CD4-positive, alpha-beta memory T cell (primary cell): ENCODE measurements at regions not wholly inside any gene's neighbourhood (a gene's known extent, or its start where the extent isn't known, plus 50 kb on each side); places are given as distances from the start of the nearest gene placed in this dataset.

ENCODE experiments used
- CTCF ChIA-PET: fragments of 350-600 bp; sonication (Branson Sonifier 250); formaldehyde crosslinking; loops from one replicate; lab custom pipeline; 2021; ENCODE audit warnings: inconsistent platforms; ENCODE audit not compliant: partially characterized antibody; lab: Charles Lee
- POLR2A ChIA-PET: fragments of 350-600 bp; sonication (Branson Sonifier 250); formaldehyde crosslinking; loops from one replicate; lab custom pipeline; 2021; ENCODE audit not compliant: partially characterized antibody; lab: Charles Lee
- DNase-seq, 5 donors: peaks; one replicate each; pipeline versions ENCODE4 v3.0.0 to v3.0.0-alpha.2; 2020 to 2022; ENCODE audit warnings: mixed read lengths in 1 of 5
- H3K27ac ChIP-seq: one replicate; pipeline ENCODE4 v1.7.0; 2013; ENCODE audit warnings: low read depth, low read length
- H3K27me3 ChIP-seq: 2 replicates; pipeline ENCODE4 v1.7.0; 2013; ENCODE audit warnings: mild to moderate bottlenecking, low read length, moderate library complexity; ENCODE audit not compliant: insufficient read depth
- H3K36me3 ChIP-seq: 2 replicates; pipeline ENCODE4 v1.7.0; 2013; ENCODE audit warnings: mild to moderate bottlenecking, low read length, moderate library complexity; ENCODE audit not compliant: insufficient read depth
- H3K4me1 ChIP-seq: 2 replicates; pipeline ENCODE4 v1.7.0; 2013; ENCODE audit warnings: mild to moderate bottlenecking, low read length, moderate library complexity; ENCODE audit not compliant: insufficient read depth
- H3K4me3 ChIP-seq, 2 donors: one replicate each; pipeline ENCODE4 v1.7.0; 2013; ENCODE audit warnings: low read length in 2 of 2, mild to moderate bottlenecking in 1 of 2
- H3K9me3 ChIP-seq, 2 donors: one replicate each; pipeline ENCODE4 v1.7.0; 2013; ENCODE audit warnings: low read length in 2 of 2, control low read depth in 1 of 2; ENCODE audit not compliant: control insufficient read depth in 1 of 2
- H3K27ac Mint-ChIP-seq, 7 donors: one replicate each; pipeline ENCODE4 v1.8.0; 2020 to 2021; ENCODE audit warnings: mixed read lengths in 7 of 7, mild to moderate bottlenecking in 6 of 7, inconsistent platforms in 3 of 7, moderate library complexity in 3 of 7
- H3K27me3 Mint-ChIP-seq, 2 donors: one replicate each; pipeline ENCODE4 v1.8.0; 2020 to 2021; ENCODE audit warnings: mixed read lengths in 2 of 2
- H3K36me3 Mint-ChIP-seq, 2 donors: one replicate each; pipeline ENCODE4 v1.8.0; 2020 to 2021; ENCODE audit warnings: mixed read lengths in 2 of 2, inconsistent platforms in 1 of 2, mild to moderate bottlenecking in 1 of 2
- H3K4me1 Mint-ChIP-seq, 4 donors: one replicate each; pipeline ENCODE4 v1.8.0; 2020 to 2021; ENCODE audit warnings: mixed read lengths in 4 of 4, mild to moderate bottlenecking in 1 of 4
- H3K4me3 Mint-ChIP-seq, 8 donors: one replicate each; pipeline ENCODE4 v1.8.0; 2020 to 2021; ENCODE audit warnings: mixed read lengths in 8 of 8, mild to moderate bottlenecking in 7 of 8, moderate library complexity in 6 of 8, inconsistent platforms in 3 of 8
- H3K9me3 Mint-ChIP-seq, 8 donors: one replicate each; pipeline ENCODE4 v1.8.0; 2020 to 2021; ENCODE audit warnings: mixed read lengths in 8 of 8, mild to moderate bottlenecking in 5 of 8, inconsistent platforms in 3 of 8, moderate library complexity in 1 of 8
- intact Hi-C: fragments of 100-400 bp; cut with micrococcal nuclease; formaldehyde crosslinking; loops from one replicate; pipeline ENCODE4 v1.15.1; 2023

DNA sequence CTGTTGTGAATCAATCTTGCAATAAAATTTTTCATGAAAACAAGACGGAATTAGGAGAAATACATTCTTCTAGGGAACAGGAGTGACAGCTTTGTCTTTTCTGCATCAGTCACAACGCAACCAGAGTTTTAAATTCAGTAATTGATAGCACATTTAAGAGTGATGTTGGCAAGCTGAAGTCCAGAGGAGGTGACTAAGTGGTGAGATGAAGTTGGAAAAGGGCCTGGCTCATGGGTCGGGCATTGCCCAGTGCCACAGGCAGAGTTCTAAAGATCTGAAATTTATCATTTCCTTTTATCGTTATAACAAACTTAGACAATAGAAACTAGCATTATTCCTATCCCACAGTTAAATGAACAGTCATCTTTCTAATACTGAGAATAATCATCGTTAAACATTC lies 764.6 kb upstream of the ZEB2 start:
- ChIA-PET POLR2A (no interaction called here), CTCF (no interaction called here)
- H3K27me3 ChIP-seq: no peaks in the 10 kb centered on the region
- Mint-ChIP-seq H3K9me3 (peaks cover 0 to 9% (median 0%) of the 10 kb centered on the region in 8 donors), H3K27ac (no peak overlapping the region), H3K27me3 (no peaks in the 10 kb centered on the region), H3K4me1 (no peaks in the 10 kb centered on the region), H3K4me3 (no peak overlapping the region), H3K36me3 (no peaks in the 10 kb centered on the region)
- H3K36me3 ChIP-seq: no peaks in the 10 kb centered on the region
- DNase-seq: no peak
- H3K27ac ChIP-seq: no peak overlapping the region
- H3K9me3 ChIP-seq: no peaks in the 10 kb centered on the region
- intact Hi-C loops: no loop called here
- no peak overlapping the region for H3K4me3 ChIP-seq
- no peaks in the 10 kb centered on the region for H3K4me1 ChIP-seq

DNA sequence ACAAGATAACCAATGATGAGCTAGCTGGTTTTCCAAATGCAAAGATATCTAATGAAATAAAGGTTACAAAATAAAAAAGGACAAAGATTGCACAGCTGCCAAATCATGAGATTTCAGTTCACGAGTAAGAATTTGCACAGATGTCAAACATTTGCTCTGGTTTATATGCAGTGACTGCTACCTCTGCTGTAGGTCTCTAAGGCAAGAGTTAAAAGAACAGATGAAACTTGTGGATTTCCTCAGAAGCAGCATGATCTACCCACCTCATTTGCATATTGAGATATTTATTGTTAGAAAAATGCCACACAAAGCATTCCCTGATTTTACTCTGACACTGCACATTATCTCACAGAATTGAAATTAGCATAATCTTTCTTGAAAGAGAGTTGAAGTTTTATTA lies 763.2 kb upstream of the ZEB2 start:
- no peaks in the 10 kb centered on the region for H3K9me3 ChIP-seq
- peaks cover 0 to 6% (median 0%) of the 10 kb centered on the region in 8 donors for H3K9me3 Mint-ChIP-seq
- no peaks in the 10 kb centered on the region for H3K36me3 Mint-ChIP-seq
- no peaks in the 10 kb centered on the region for H3K27me3 ChIP-seq
- H3K4me1 ChIP-seq: no peaks in the 10 kb centered on the region
- POLR2A ChIA-PET: no interaction called here
- no peak overlapping the region for H3K27ac Mint-ChIP-seq
- H3K4me3 Mint-ChIP-seq: no peak overlapping the region
- intact Hi-C loops: no loop called here
- no peak overlapping the region for H3K4me3 ChIP-seq
- no peak overlapping the region for H3K27ac ChIP-seq
- no peak for DNase-seq
- no peaks in the 10 kb centered on the region for H3K27me3 Mint-ChIP-seq
- CTCF ChIA-PET: no interaction called here
- no peaks in the 10 kb centered on the region for H3K4me1 Mint-ChIP-seq
- H3K36me3 ChIP-seq: no peaks in the 10 kb centered on the region

DNA sequence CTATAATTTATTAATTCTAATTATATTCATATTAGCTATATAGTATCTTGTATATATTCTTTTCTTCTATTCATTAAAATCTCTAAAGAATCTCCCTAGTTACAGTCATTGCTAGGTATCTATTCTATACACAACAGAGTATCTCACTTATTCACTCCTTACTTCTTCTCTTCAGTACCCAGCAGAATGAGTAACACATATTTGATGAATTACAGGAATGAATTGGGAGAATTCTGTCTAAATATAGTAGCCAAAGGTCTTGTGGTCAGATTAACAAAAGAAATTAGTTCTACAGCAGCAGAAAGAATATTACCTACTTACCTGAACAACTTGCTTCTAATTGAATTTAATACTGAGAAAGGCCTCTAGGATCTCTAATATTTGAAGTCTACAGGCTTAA lies 758.0 kb upstream of the ZEB2 start:
- Histone ChIP-seq H3K9me3 (no peaks in the 10 kb centered on the region), H3K27ac (no peak overlapping the region), H3K36me3 (no peaks in the 10 kb centered on the region), H3K4me1 (no peaks in the 10 kb centered on the region), H3K4me3 (no peak overlapping the region), H3K27me3 (no peaks in the 10 kb centered on the region)
- intact Hi-C loops: no loop called here
- Mint-ChIP-seq H3K9me3 (peaks cover 0 to 8% (median 2%) of the 10 kb centered on the region in 8 donors), H3K27me3 (no peaks in the 10 kb centered on the region), H3K4me3 (no peak overlapping the region), H3K36me3 (no peaks in the 10 kb centered on the region), H3K27ac (no peak overlapping the region), H3K4me1 (no peaks in the 10 kb centered on the region)
- ChIA-PET POLR2A (no interaction called here), CTCF (no interaction called here)
- DNase-seq: no peak

DNA sequence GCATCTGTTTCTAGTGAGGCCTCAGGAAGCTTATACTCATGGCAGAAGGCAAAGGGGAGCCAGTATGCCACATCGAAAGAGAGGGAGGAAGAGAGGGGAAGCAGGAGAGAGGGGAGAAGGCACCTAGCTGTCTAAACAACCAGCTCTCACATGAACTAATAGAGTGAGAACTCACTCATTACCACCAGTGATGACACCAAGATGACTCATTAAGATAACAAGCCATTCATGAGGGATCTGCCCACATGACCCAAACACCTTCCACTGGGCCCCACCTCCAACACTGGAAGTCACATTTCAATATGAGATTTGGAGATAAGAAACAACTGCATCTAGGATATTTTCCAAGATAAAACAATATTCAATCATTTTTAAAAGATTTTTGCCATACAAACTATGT lies 753.9 kb upstream of the ZEB2 start:
- Mint-ChIP-seq H3K9me3 (peaks cover 0 to 11% (median 4%) of the 10 kb centered on the region in 8 donors), H3K27ac (no peak overlapping the region), H3K4me1 (no peaks in the 10 kb centered on the region), H3K36me3 (no peaks in the 10 kb centered on the region), H3K4me3 (no peak overlapping the region), H3K27me3 (no peaks in the 10 kb centered on the region)
- ChIA-PET POLR2A (no interaction called here), CTCF (no interaction called here)
- Histone ChIP-seq H3K4me3 (no peak overlapping the region), H3K9me3 (no peaks in the 10 kb centered on the region), H3K27me3 (no peaks in the 10 kb centered on the region), H3K36me3 (no peaks in the 10 kb centered on the region), H3K4me1 (no peaks in the 10 kb centered on the region), H3K27ac (no peak overlapping the region)
- no peak for DNase-seq
- intact Hi-C loops: no loop called here

DNA sequence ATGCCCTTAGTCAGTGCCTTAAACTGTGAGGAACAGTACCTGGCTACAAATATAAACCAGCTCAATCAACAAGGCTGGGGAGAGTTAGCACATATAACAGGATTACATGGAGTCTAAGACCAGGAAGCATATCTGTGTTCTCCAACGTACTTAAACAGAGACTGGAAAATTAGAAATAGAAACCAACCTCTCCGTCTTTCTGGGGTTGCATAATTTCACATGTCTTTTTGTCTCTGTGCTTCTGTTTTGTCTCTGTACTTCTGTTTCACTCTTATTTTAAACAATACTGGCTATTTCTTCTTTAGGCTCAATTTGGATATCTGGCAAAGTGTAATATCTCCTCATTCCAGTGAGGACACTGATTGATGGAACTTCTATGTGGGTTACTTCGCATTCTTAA lies 749.0 kb upstream of the ZEB2 start:
- Histone ChIP-seq H3K27ac (no peak overlapping the region), H3K4me1 (no peaks in the 10 kb centered on the region), H3K36me3 (no peaks in the 10 kb centered on the region), H3K4me3 (no peak overlapping the region), H3K9me3 (no peaks in the 10 kb centered on the region), H3K27me3 (no peaks in the 10 kb centered on the region)
- intact Hi-C loops: no loop called here
- Mint-ChIP-seq H3K27me3 (no peaks in the 10 kb centered on the region), H3K9me3 (peaks cover 0 to 11% (median 2%) of the 10 kb centered on the region in 8 donors), H3K4me1 (no peaks in the 10 kb centered on the region), H3K4me3 (no peak overlapping the region), H3K36me3 (no peaks in the 10 kb centered on the region), H3K27ac (no peak overlapping the region)
- ChIA-PET CTCF (no interaction called here), POLR2A (no interaction called here)
- no peak for DNase-seq

DNA sequence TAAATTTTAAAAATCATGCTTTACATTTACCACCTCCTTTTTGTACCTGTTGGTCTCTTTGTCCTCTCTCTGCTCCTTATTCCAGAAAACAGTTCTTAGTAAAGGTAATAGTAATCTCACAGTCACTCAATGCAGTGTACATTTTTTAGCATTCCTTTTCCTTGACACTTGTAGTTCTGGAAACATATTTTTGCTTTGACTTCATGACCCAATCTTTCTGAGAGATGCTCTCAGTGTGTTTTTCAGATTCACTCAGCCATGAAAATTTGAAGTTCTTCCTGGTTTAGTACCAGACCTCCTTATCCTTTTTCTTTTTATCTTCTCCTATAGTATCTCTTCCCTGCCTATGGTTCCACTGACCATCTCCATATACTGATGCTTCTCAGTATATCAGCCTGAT lies 747.5 kb upstream of the ZEB2 start:
- intact Hi-C loops: no loop called here
- H3K4me1 Mint-ChIP-seq: no peaks in the 10 kb centered on the region
- peaks cover 0 to 7% (median 1%) of the 10 kb centered on the region in 8 donors for H3K9me3 Mint-ChIP-seq
- Histone ChIP-seq H3K27ac (no peak overlapping the region), H3K9me3 (no peaks in the 10 kb centered on the region), H3K4me1 (no peaks in the 10 kb centered on the region), H3K27me3 (no peaks in the 10 kb centered on the region), H3K4me3 (no peak overlapping the region), H3K36me3 (no peaks in the 10 kb centered on the region)
- H3K4me3 Mint-ChIP-seq: no peak overlapping the region
- no peaks in the 10 kb centered on the region for H3K27me3 Mint-ChIP-seq
- no peaks in the 10 kb centered on the region for H3K36me3 Mint-ChIP-seq
- DNase-seq: no peak
- no peak overlapping the region for H3K27ac Mint-ChIP-seq
- CTCF ChIA-PET: no interaction called here
- POLR2A ChIA-PET: no interaction called here

DNA sequence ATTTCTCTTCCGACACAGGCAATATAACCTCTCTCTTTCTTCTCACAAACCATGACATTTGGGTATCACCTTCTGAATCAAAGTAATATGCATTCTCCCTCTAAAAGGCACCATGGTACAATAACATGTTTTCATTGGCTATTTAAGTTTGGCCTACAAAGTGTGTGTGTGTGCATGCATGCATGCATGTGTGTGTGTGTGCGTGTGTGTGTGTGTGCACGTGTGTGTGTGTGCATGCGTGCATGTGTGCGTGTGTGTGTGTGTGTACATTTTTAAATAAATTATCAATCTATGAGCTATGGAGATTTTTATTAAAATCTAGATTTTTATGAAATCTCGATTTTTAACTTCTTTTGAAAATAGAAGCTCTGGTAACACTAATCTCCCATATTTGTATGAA lies 745.3 kb upstream of the ZEB2 start:
- H3K27ac Mint-ChIP-seq: no peak overlapping the region
- no peak for DNase-seq
- no peak overlapping the region for H3K4me3 Mint-ChIP-seq
- POLR2A ChIA-PET: no interaction called here
- Histone ChIP-seq H3K4me1 (no peaks in the 10 kb centered on the region), H3K9me3 (no peaks in the 10 kb centered on the region), H3K27me3 (no peaks in the 10 kb centered on the region), H3K4me3 (no peak overlapping the region), H3K36me3 (no peaks in the 10 kb centered on the region), H3K27ac (no peak overlapping the region)
- H3K27me3 Mint-ChIP-seq: no peaks in the 10 kb centered on the region
- H3K36me3 Mint-ChIP-seq: no peaks in the 10 kb centered on the region
- CTCF ChIA-PET: no interaction called here
- no peaks in the 10 kb centered on the region for H3K4me1 Mint-ChIP-seq
- peaks cover 0 to 3% (median under 1%) of the 10 kb centered on the region in 8 donors for H3K9me3 Mint-ChIP-seq
- intact Hi-C loops: no loop called here

DNA sequence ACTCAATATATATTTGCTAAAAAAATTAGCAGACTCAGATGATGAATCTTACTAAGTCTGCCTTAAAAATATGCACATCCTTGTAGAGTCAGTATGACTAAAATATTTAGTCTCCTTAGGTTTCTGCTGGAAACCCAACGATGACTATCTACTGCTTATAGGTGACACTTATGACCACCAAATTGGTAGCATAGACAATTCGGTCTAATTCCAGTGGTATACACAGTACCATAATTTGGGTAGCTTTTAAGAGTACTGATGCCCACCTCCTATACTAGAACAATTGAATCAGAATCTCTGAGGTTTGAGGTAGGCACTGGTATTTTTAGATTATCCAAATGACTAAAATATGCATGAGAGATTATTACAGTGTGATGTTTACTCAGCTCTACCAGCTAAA lies 740.8 kb upstream of the ZEB2 start:
- H3K4me1 Mint-ChIP-seq: no peaks in the 10 kb centered on the region
- peaks cover 0 to 1% of the 10 kb centered on the region in 2 donors for H3K27me3 Mint-ChIP-seq
- H3K4me3 ChIP-seq: no peak overlapping the region
- H3K27me3 ChIP-seq: no peaks in the 10 kb centered on the region
- H3K4me3 Mint-ChIP-seq: no peak overlapping the region
- CTCF ChIA-PET: no interaction called here
- H3K4me1 ChIP-seq: no peaks in the 10 kb centered on the region
- no peaks in the 10 kb centered on the region for H3K36me3 ChIP-seq
- DNase-seq: no peak
- H3K27ac Mint-ChIP-seq: no peak overlapping the region
- H3K9me3 Mint-ChIP-seq: peaks cover 0 to 8% (median 2%) of the 10 kb centered on the region in 8 donors
- POLR2A ChIA-PET: no interaction called here
- H3K36me3 Mint-ChIP-seq: no peaks in the 10 kb centered on the region
- intact Hi-C loops: no loop called here
- H3K9me3 ChIP-seq: no peaks in the 10 kb centered on the region
- H3K27ac ChIP-seq: no peak overlapping the region
